DOHH2 (cell line): ENCODE measurements at regions not wholly inside any gene's neighbourhood (a gene's known extent, or its start where the extent isn't known, plus 50 kb on each side); places are given as distances from the start of the nearest gene placed in this dataset.

Experiments
- H3F3A ChIP-seq: fragments of 200-600 bp; sonication (generic), shearing (Covaris generic); 2 replicates; pipeline ENCODE4 v1.6.0; 2016; ENCODE audit warnings: antibody characterized with exemption, mild to moderate bottlenecking; ENCODE audit not compliant: control insufficient read depth, insufficient read depth
- H3K27ac ChIP-seq: fragments of 200-600 bp; sonication (generic); 2 replicates; pipeline ENCODE4 v1.5.1; 2014; ENCODE audit warnings: low read depth, mild to moderate bottlenecking, low read length, moderate library complexity
- H3K27me3 ChIP-seq: fragments of 200-600 bp; sonication (generic); 2 replicates; pipeline ENCODE4 v1.6.1; 2014; ENCODE audit warnings: mild to moderate bottlenecking, low read length, mixed read lengths; ENCODE audit not compliant: control insufficient read depth
- H3K36me3 ChIP-seq: fragments of 200-600 bp; sonication (generic); 2 replicates; pipeline ENCODE4 v1.6.1; 2014; ENCODE audit warnings: mild to moderate bottlenecking, low read length, moderate library complexity, mixed read lengths; ENCODE audit not compliant: control insufficient read depth
- H3K4me1 ChIP-seq: fragments of 200-600 bp; sonication (generic); 2 replicates; pipeline ENCODE4 v1.6.1; 2014; ENCODE audit warnings: mild to moderate bottlenecking, low read length, mixed read lengths; ENCODE audit not compliant: control insufficient read depth
- H3K4me2 ChIP-seq: fragments of 200-600 bp; sonication (generic); 2 replicates; pipeline ENCODE4 v1.6.0; 2014; ENCODE audit warnings: mild to moderate bottlenecking, low read length, moderate library complexity
- H3K4me3 ChIP-seq: fragments of 200-600 bp; sonication (generic); 2 replicates; pipeline ENCODE4 v1.5.1; 2014; ENCODE audit warnings: mild to moderate bottlenecking, low read length, mixed read lengths
- H3K79me2 ChIP-seq: fragments of 200-600 bp; sonication (generic); 2 replicates; pipeline ENCODE4 v1.6.1; 2014; ENCODE audit warnings: mild to moderate bottlenecking, low read length, mixed read lengths; ENCODE audit not compliant: control insufficient read depth
- H3K9me2 ChIP-seq: fragments of 200-600 bp; sonication (generic); replicated peaks from 2 replicates; pipeline ENCODE4 v1.6.1; 2014; ENCODE audit warnings: mild to moderate bottlenecking, low read length, mixed read lengths; ENCODE audit not compliant: control insufficient read depth
- H3K9me3 ChIP-seq: fragments of 200-600 bp; sonication (generic); 2 replicates; pipeline ENCODE4 v1.6.1; 2014; ENCODE audit warnings: antibody characterized with exemption, low read length, mixed read lengths; ENCODE audit not compliant: control insufficient read depth, insufficient read depth
- H4K20me1 ChIP-seq: fragments of 200-600 bp; sonication (generic); 2 replicates; pipeline ENCODE4 v1.6.0; 2014; ENCODE audit warnings: low read depth, mild to moderate bottlenecking, antibody characterized with exemption, low read length, moderate library complexity; ENCODE audit not compliant: control insufficient read depth, insufficient read depth
- EZH2phosphoT487 ChIP-seq: fragments of 200-600 bp; sonication (generic); IDR thresholded peaks from 2 replicates; pipeline ENCODE4 v1.6.1; 2017; ENCODE audit warnings: borderline replicate concordance, mild to moderate bottlenecking, antibody characterized with exemption, low read length, moderate library complexity, mixed read lengths
- TF ChIP-seq, protein P1 (sequence below): fragments of 200-600 bp; sonication (generic); IDR thresholded peaks from one replicate; pipeline ENCODE4 v1.5.1; 2014; ENCODE audit warnings: antibody characterized with exemption, mild to moderate bottlenecking, low read depth, low read length; ENCODE audit not compliant: poor library complexity, severe bottlenecking

GRCh38 chr1:99501871-99502270, 144.0 kb upstream of the PALMD start:
- no peaks in the 10 kb centered on the region for H3F3A ChIP-seq
- no peaks in the 10 kb centered on the region for H3K4me1 ChIP-seq
- no peaks in the 10 kb centered on the region for H3K9me2 ChIP-seq
- no peaks in the 10 kb centered on the region for H3K27me3 ChIP-seq
- TF ChIP-seq EZH2phosphoT487, result no peak
- TF ChIP-seq, protein P1, sequence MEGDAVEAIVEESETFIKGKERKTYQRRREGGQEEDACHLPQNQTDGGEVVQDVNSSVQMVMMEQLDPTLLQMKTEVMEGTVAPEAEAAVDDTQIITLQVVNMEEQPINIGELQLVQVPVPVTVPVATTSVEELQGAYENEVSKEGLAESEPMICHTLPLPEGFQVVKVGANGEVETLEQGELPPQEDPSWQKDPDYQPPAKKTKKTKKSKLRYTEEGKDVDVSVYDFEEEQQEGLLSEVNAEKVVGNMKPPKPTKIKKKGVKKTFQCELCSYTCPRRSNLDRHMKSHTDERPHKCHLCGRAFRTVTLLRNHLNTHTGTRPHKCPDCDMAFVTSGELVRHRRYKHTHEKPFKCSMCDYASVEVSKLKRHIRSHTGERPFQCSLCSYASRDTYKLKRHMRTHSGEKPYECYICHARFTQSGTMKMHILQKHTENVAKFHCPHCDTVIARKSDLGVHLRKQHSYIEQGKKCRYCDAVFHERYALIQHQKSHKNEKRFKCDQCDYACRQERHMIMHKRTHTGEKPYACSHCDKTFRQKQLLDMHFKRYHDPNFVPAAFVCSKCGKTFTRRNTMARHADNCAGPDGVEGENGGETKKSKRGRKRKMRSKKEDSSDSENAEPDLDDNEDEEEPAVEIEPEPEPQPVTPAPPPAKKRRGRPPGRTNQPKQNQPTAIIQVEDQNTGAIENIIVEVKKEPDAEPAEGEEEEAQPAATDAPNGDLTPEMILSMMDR, result no peak
- no peak overlapping the region for H3K27ac ChIP-seq
- no peaks in the 10 kb centered on the region for H3K36me3 ChIP-seq
- no peak overlapping the region for H3K4me3 ChIP-seq
- H4K20me1 ChIP-seq, result no peaks in the 10 kb centered on the region
- H3K4me2 ChIP-seq, result no peak overlapping the region
- no peaks in the 10 kb centered on the region for H3K9me3 ChIP-seq
- no peaks in the 10 kb centered on the region for H3K79me2 ChIP-seq

- Histone ChIP-seq H3K9me2 (no peaks in the 10 kb centered on the region), H3F3A (no peaks in the 10 kb centered on the region), H3K27ac (no peak overlapping the region), H3K36me3 (no peaks in the 10 kb centered on the region), H3K4me2 (no peak overlapping the region), H3K79me2 (no peaks in the 10 kb centered on the region), H4K20me1 (no peaks in the 10 kb centered on the region), H3K9me3 (no peaks in the 10 kb centered on the region), H3K27me3 (no peaks in the 10 kb centered on the region), H3K4me3 (no peak overlapping the region), H3K4me1 (no peaks in the 10 kb centered on the region)
- no peak for TF ChIP-seq EZH2phosphoT487
- TF ChIP-seq, protein P1, result no peak
Observed at GRCh38 chr1:99502400-99502799, 143.5 kb upstream of the PALMD start.

DNA sequence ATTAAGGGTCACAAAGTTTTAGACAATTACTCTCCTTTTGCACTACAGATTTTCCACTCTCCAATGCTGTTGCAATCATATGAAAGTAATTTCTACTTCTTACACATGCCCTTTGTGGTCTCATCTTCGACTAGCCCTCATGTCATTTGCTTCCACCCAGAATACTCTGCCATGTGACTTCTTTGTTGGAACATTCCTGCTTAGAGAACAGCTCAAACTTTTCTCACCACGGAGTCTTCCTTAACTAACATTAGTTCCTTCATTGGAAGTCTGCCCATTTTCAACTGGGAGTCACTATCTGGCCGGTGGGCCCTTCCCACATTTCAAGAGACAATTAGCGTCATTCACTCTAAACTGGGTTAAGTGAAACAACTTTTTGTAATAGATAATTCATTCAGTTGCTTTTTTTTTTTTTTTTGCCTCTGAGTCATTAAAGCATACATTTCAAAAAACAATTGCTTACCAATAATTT, 142.6 kb upstream of the PALMD start:
- no peaks in the 10 kb centered on the region for H3K79me2 ChIP-seq
- H3K9me2 ChIP-seq, result no peaks in the 10 kb centered on the region
- H3K27ac ChIP-seq, result no peak overlapping the region
- H3F3A ChIP-seq, result no peaks in the 10 kb centered on the region
- no peaks in the 10 kb centered on the region for H3K9me3 ChIP-seq
- no peaks in the 10 kb centered on the region for H3K27me3 ChIP-seq
- no peak overlapping the region for H3K4me2 ChIP-seq
- H4K20me1 ChIP-seq, result no peaks in the 10 kb centered on the region
- no peaks in the 10 kb centered on the region for H3K4me1 ChIP-seq
- H3K36me3 ChIP-seq, result no peaks in the 10 kb centered on the region
- TF ChIP-seq, protein P1, result no peak
- no peak for TF ChIP-seq EZH2phosphoT487
- H3K4me3 ChIP-seq, result no peak overlapping the region
